ENCODE measurements at regions not wholly inside any gene's neighbourhood (a gene's known extent, or its start where the extent isn't known, plus 50 kb on each side); places are given as distances from the start of the nearest gene placed in this dataset.
A peak's percentile ranks its signal among the peaks of the same experiment; 100 is the strongest.
"Not testable (repeated sequence)": the region's sequence is repeated elsewhere in the genome, so short reads cannot be mapped to it uniquely, and the experiment has no call there.

DNA sequence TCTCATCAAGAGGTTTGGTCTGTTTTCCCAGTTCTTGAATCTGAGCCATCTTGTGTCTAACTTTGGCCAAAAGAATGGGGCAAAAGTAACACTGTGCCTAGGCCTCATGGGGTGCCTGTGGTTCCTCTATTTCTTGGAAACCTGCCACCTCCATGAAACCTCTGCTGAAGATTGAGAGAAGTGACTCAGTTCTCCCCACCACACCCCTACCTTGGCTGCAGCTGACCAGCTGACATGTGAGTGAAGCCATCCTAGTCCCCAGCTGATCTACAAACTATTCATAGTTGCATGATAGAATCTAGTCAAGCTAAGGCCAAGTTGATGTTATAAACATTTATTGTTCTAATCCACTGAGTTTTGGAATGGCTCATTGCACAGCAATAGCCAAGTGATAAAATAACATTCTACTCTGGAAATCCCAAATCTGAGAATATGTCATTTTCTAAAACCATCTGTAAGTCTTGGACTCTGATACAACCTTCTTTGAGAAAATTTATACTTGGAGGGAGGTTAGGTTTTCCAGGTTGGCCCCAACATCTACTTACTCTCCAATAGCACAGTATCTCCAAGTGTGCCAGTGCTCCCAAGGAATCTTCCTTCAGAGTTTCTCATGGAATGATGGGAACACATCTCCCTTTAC lies 107.0 kb upstream of the SMLR1 start:
- no peak overlapping the region for H3K4me2 ChIP-seq (ENCODE audit: extremely low read depth, insufficient read depth, low read length)
- no peak for DNase-seq (ENCODE audit: low read depth in 2 of 2)

DNA sequence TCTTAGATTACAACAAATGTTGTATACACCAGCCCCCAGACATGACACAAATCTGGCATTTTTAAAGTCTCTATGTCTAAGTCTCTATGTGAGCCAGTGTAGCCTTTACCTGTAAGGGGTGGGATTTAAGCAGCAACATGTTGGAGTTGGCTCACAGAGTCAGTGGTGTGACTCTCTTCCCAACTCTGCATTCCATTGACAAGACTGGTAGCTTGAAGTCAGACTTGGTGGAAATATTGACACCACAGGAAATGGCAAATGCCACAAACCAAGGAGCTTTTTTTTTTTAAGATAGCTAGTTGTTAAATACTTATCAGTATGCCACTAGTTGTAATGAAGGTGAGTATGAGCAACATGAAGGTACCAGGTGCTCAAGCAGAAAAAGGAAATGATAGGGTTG lies 103.1 kb upstream of the SMLR1 start:
- Histone ChIP-seq H4K20me1 (ENCODE audit: control insufficient read depth, extremely low read depth, insufficient read depth, low read length) (no peaks in the 10 kb centered on the region), H3K4me2 (ENCODE audit: extremely low read depth, insufficient read depth, low read length) (no peak overlapping the region), H3K79me2 (ENCODE audit: control insufficient read depth, insufficient read depth, low read length) (no peaks in the 10 kb centered on the region), H3K27ac (ENCODE audit: insufficient read depth, low read length) (no peak overlapping the region), H3K4me3 (replicated peaks in 1 of 4; ENCODE audit: control extremely low read depth in 1 of 4, insufficient read depth in 1 of 4, low read depth in 3 of 4, low read length in 4 of 4) (no peak overlapping the region), H3K9me3 (ENCODE audit: control insufficient read depth, insufficient read depth, low read depth, low read length) (no peaks in the 10 kb centered on the region), H3K9ac (ENCODE audit: insufficient read depth, low read length) (no peak overlapping the region), H3K36me3 (ENCODE audit: control insufficient read depth, insufficient read depth, low read length) (no peaks in the 10 kb centered on the region), H3K4me1 (ENCODE audit: control insufficient read depth, extremely low read depth, insufficient read depth, low read length) (no peaks in the 10 kb centered on the region), H2AFZ (ENCODE audit: low read length) (no peak overlapping the region), H3K27me3 (ENCODE audit: control insufficient read depth, insufficient read depth, low read length) (no peaks in the 10 kb centered on the region)
- TF ChIP-seq EZH2 (IDR thresholded peaks at IDR 0.05; ENCODE audit: low read length, missing control alignments): no peak
- TF ChIP-seq, protein P1, sequence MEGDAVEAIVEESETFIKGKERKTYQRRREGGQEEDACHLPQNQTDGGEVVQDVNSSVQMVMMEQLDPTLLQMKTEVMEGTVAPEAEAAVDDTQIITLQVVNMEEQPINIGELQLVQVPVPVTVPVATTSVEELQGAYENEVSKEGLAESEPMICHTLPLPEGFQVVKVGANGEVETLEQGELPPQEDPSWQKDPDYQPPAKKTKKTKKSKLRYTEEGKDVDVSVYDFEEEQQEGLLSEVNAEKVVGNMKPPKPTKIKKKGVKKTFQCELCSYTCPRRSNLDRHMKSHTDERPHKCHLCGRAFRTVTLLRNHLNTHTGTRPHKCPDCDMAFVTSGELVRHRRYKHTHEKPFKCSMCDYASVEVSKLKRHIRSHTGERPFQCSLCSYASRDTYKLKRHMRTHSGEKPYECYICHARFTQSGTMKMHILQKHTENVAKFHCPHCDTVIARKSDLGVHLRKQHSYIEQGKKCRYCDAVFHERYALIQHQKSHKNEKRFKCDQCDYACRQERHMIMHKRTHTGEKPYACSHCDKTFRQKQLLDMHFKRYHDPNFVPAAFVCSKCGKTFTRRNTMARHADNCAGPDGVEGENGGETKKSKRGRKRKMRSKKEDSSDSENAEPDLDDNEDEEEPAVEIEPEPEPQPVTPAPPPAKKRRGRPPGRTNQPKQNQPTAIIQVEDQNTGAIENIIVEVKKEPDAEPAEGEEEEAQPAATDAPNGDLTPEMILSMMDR (conservative IDR thresholded peaks at IDR 0.05 in 1 of 2, IDR thresholded peaks at IDR 0.05 in 1 of 2; ENCODE audit: low read depth in 1 of 2, low read length in 2 of 2): no peak
- DNase-seq (ENCODE audit: low read depth in 2 of 2): peak in 1 of 2 donors; percentile 18

More for the DNA sequence above, 107.0 kb upstream of the SMLR1 start:
- no peak overlapping the region for H2AFZ ChIP-seq (ENCODE audit: low read length)
- no peaks in the 10 kb centered on the region for H3K4me1 ChIP-seq (ENCODE audit: control insufficient read depth, extremely low read depth, insufficient read depth, low read length)
- no peak overlapping the region for H3K4me3 ChIP-seq (replicated peaks in 1 of 4; ENCODE audit: control extremely low read depth in 1 of 4, insufficient read depth in 1 of 4, low read depth in 3 of 4, low read length in 4 of 4)
- no peak for TF ChIP-seq EZH2 (IDR thresholded peaks at IDR 0.05; ENCODE audit: low read length, missing control alignments)
- TF ChIP-seq, protein P1 (conservative IDR thresholded peaks at IDR 0.05 in 1 of 2, IDR thresholded peaks at IDR 0.05 in 1 of 2; ENCODE audit: low read depth in 1 of 2, low read length in 2 of 2): no peak
- H3K36me3 ChIP-seq (ENCODE audit: control insufficient read depth, insufficient read depth, low read length): no peaks in the 10 kb centered on the region
- H3K9me3 ChIP-seq (ENCODE audit: control insufficient read depth, insufficient read depth, low read depth, low read length): no peaks in the 10 kb centered on the region
- H4K20me1 ChIP-seq (ENCODE audit: control insufficient read depth, extremely low read depth, insufficient read depth, low read length): no peaks in the 10 kb centered on the region
- no peak overlapping the region for H3K9ac ChIP-seq (ENCODE audit: insufficient read depth, low read length)
- no peaks in the 10 kb centered on the region for H3K79me2 ChIP-seq (ENCODE audit: control insufficient read depth, insufficient read depth, low read length)
- no peak overlapping the region for H3K27ac ChIP-seq (ENCODE audit: insufficient read depth, low read length)
- no peaks in the 10 kb centered on the region for H3K27me3 ChIP-seq (ENCODE audit: control insufficient read depth, insufficient read depth, low read length)

DNA sequence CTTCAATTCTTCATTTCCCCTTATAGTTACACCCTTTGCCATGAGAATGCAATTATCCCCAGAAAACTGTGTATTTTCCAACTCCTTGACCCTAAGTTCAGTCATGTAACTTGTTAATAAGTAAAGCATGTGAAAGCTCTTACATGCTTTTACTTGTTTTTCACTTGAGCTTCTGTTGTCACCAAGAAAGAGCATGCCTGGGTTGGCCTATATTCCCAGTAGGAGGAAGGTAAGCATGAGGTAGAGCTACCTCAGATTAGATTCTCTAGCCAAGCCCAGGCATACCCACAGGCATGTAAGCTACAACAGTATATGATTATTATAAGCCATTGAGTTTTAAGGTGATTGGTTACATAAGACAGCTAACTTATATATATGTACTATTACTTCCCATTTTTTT lies 101.7 kb upstream of the SMLR1 start:
- H3K9ac ChIP-seq (ENCODE audit: insufficient read depth, low read length): no peak overlapping the region
- no peaks in the 10 kb centered on the region for H3K4me1 ChIP-seq (ENCODE audit: control insufficient read depth, extremely low read depth, insufficient read depth, low read length)
- H3K27ac ChIP-seq (ENCODE audit: insufficient read depth, low read length): no peak overlapping the region
- no peak overlapping the region for H3K4me2 ChIP-seq (ENCODE audit: extremely low read depth, insufficient read depth, low read length)
- H3K79me2 ChIP-seq (ENCODE audit: control insufficient read depth, insufficient read depth, low read length): no peaks in the 10 kb centered on the region
- H3K4me3 ChIP-seq (replicated peaks in 1 of 4; ENCODE audit: control extremely low read depth in 1 of 4, insufficient read depth in 1 of 4, low read depth in 3 of 4, low read length in 4 of 4): no peak overlapping the region
- DNase-seq (ENCODE audit: low read depth in 2 of 2): no peak
- no peak overlapping the region for H2AFZ ChIP-seq (ENCODE audit: low read length)
- H3K27me3 ChIP-seq (ENCODE audit: control insufficient read depth, insufficient read depth, low read length): no peaks in the 10 kb centered on the region
- H3K9me3 ChIP-seq (ENCODE audit: control insufficient read depth, insufficient read depth, low read depth, low read length): no peaks in the 10 kb centered on the region
- no peaks in the 10 kb centered on the region for H3K36me3 ChIP-seq (ENCODE audit: control insufficient read depth, insufficient read depth, low read length)
- TF ChIP-seq, protein P1 (conservative IDR thresholded peaks at IDR 0.05 in 1 of 2, IDR thresholded peaks at IDR 0.05 in 1 of 2; ENCODE audit: low read depth in 1 of 2, low read length in 2 of 2): no peak
- no peaks in the 10 kb centered on the region for H4K20me1 ChIP-seq (ENCODE audit: control insufficient read depth, extremely low read depth, insufficient read depth, low read length)

DNA sequence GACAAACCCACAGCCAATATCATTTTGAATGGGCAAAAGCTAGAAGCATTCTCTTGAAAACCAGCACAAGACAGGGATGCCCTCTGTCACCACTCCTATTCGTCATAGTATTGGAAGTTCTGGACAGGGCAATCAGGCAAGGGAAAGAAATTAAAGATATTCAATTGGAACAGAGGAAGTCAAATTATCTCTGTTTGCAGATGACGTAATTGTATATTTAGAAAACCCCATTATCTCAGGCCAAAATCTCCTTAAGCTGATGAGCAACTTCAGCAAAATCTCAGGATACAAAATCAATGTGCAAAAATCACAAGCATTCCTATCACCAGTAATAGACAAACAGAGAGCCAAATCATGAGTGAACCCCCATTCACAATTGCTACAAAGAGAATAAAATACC lies 99.1 kb upstream of the SMLR1 start:
- DNase-seq (ENCODE audit: low read depth in 2 of 2); H3K36me3 ChIP-seq (ENCODE audit: control insufficient read depth, insufficient read depth, low read length); H3K9me3 ChIP-seq (ENCODE audit: control insufficient read depth, insufficient read depth, low read depth, low read length): not testable (repeated sequence)

More for the DNA sequence above, 99.1 kb upstream of the SMLR1 start:
- not testable (repeated sequence) for H2AFZ ChIP-seq (ENCODE audit: low read length); H3K27me3 ChIP-seq (ENCODE audit: control insufficient read depth, insufficient read depth, low read length); H3K4me2 ChIP-seq (ENCODE audit: extremely low read depth, insufficient read depth, low read length); H3K9ac ChIP-seq (ENCODE audit: insufficient read depth, low read length); H3K4me1 ChIP-seq (ENCODE audit: control insufficient read depth, extremely low read depth, insufficient read depth, low read length); H3K27ac ChIP-seq (ENCODE audit: insufficient read depth, low read length); H3K79me2 ChIP-seq (ENCODE audit: control insufficient read depth, insufficient read depth, low read length); H3K4me3 ChIP-seq (replicated peaks in 1 of 4; ENCODE audit: control extremely low read depth in 1 of 4, insufficient read depth in 1 of 4, low read depth in 3 of 4, low read length in 4 of 4); H4K20me1 ChIP-seq (ENCODE audit: control insufficient read depth, extremely low read depth, insufficient read depth, low read length)
